H1 (cell line): ENCODE measurements at regions not wholly inside any gene's neighbourhood (a gene's known extent, or its start where the extent isn't known, plus 50 kb on each side); places are given as distances from the start of the nearest gene placed in this dataset.

Experiments
- CHD1 ChIP-seq: IDR thresholded peaks from 2 replicates; pipeline ENCODE4 v1.6.1; 2012; ENCODE audit warnings: low read depth, low read length, improper control_type of control experiment
- SAP30 ChIP-seq: fragments of 300-600 bp; sonication (generic); IDR thresholded peaks from 2 replicates; pipeline ENCODE4 v1.7.1; 2012; ENCODE audit warnings: low read length, moderate library complexity, mild to moderate bottlenecking, inconsistent platforms; ENCODE audit not compliant: insufficient read depth, insufficient replicate concordance
- TF ChIP-seq, protein P1 (sequence below): fragments of 300-600 bp; sonication (generic); IDR thresholded peaks from 2 replicates; pipeline ENCODE4 v1.7.1; 2012; ENCODE audit warnings: low read length, moderate library complexity, mild to moderate bottlenecking, inconsistent platforms; ENCODE audit not compliant: insufficient replicate concordance
- TF ChIP-seq, protein P2 (sequence below): IDR thresholded peaks from 2 replicates; pipeline ENCODE4 v1.6.1; 2012; ENCODE audit warnings: low read length, inconsistent platforms

DNA sequence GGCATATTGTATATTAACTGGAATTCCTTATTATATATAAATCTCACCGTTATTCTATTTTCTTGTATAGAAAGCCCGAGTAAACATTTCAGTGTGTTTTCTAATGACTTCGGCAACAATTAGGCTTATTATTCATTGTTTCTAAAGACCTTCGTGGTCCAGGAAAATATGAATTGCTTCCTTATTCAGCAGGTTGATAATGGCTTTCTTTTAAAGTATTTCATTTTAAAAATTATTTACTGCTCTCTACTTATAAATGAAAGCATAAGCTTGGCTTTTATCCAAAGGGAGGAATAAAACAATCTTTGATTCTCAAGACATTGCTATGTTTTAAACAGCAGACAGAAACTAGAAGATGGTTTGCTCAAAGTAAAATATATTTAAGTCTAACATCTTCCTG is 198.4 kb upstream of the RGS18 start (continued):
- TF ChIP-seq, protein P1, sequence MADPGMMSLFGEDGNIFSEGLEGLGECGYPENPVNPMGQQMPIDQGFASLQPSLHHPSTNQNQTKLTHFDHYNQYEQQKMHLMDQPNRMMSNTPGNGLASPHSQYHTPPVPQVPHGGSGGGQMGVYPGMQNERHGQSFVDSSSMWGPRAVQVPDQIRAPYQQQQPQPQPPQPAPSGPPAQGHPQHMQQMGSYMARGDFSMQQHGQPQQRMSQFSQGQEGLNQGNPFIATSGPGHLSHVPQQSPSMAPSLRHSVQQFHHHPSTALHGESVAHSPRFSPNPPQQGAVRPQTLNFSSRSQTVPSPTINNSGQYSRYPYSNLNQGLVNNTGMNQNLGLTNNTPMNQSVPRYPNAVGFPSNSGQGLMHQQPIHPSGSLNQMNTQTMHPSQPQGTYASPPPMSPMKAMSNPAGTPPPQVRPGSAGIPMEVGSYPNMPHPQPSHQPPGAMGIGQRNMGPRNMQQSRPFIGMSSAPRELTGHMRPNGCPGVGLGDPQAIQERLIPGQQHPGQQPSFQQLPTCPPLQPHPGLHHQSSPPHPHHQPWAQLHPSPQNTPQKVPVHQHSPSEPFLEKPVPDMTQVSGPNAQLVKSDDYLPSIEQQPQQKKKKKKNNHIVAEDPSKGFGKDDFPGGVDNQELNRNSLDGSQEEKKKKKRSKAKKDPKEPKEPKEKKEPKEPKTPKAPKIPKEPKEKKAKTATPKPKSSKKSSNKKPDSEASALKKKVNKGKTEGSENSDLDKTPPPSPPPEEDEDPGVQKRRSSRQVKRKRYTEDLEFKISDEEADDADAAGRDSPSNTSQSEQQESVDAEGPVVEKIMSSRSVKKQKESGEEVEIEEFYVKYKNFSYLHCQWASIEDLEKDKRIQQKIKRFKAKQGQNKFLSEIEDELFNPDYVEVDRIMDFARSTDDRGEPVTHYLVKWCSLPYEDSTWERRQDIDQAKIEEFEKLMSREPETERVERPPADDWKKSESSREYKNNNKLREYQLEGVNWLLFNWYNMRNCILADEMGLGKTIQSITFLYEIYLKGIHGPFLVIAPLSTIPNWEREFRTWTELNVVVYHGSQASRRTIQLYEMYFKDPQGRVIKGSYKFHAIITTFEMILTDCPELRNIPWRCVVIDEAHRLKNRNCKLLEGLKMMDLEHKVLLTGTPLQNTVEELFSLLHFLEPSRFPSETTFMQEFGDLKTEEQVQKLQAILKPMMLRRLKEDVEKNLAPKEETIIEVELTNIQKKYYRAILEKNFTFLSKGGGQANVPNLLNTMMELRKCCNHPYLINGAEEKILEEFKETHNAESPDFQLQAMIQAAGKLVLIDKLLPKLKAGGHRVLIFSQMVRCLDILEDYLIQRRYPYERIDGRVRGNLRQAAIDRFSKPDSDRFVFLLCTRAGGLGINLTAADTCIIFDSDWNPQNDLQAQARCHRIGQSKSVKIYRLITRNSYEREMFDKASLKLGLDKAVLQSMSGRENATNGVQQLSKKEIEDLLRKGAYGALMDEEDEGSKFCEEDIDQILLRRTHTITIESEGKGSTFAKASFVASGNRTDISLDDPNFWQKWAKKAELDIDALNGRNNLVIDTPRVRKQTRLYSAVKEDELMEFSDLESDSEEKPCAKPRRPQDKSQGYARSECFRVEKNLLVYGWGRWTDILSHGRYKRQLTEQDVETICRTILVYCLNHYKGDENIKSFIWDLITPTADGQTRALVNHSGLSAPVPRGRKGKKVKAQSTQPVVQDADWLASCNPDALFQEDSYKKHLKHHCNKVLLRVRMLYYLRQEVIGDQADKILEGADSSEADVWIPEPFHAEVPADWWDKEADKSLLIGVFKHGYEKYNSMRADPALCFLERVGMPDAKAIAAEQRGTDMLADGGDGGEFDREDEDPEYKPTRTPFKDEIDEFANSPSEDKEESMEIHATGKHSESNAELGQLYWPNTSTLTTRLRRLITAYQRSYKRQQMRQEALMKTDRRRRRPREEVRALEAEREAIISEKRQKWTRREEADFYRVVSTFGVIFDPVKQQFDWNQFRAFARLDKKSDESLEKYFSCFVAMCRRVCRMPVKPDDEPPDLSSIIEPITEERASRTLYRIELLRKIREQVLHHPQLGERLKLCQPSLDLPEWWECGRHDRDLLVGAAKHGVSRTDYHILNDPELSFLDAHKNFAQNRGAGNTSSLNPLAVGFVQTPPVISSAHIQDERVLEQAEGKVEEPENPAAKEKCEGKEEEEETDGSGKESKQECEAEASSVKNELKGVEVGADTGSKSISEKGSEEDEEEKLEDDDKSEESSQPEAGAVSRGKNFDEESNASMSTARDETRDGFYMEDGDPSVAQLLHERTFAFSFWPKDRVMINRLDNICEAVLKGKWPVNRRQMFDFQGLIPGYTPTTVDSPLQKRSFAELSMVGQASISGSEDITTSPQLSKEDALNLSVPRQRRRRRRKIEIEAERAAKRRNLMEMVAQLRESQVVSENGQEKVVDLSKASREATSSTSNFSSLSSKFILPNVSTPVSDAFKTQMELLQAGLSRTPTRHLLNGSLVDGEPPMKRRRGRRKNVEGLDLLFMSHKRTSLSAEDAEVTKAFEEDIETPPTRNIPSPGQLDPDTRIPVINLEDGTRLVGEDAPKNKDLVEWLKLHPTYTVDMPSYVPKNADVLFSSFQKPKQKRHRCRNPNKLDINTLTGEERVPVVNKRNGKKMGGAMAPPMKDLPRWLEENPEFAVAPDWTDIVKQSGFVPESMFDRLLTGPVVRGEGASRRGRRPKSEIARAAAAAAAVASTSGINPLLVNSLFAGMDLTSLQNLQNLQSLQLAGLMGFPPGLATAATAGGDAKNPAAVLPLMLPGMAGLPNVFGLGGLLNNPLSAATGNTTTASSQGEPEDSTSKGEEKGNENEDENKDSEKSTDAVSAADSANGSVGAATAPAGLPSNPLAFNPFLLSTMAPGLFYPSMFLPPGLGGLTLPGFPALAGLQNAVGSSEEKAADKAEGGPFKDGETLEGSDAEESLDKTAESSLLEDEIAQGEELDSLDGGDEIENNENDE = no peak
- TF ChIP-seq CHD1 (no peak), SAP30 (no peak)
- TF ChIP-seq, protein P2, sequence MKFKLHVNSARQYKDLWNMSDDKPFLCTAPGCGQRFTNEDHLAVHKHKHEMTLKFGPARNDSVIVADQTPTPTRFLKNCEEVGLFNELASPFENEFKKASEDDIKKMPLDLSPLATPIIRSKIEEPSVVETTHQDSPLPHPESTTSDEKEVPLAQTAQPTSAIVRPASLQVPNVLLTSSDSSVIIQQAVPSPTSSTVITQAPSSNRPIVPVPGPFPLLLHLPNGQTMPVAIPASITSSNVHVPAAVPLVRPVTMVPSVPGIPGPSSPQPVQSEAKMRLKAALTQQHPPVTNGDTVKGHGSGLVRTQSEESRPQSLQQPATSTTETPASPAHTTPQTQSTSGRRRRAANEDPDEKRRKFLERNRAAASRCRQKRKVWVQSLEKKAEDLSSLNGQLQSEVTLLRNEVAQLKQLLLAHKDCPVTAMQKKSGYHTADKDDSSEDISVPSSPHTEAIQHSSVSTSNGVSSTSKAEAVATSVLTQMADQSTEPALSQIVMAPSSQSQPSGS = no peak
